Left ventricle myocardium superior (tissue), 1 donor: ENCODE measurements at regions not wholly inside any gene's neighbourhood (a gene's known extent, or its start where the extent isn't known, plus 50 kb on each side); places are given as distances from the start of the nearest gene placed in this dataset.
A peak's percentile ranks its signal among the peaks of the same experiment; 100 is the strongest.
"Not testable (repeated sequence)": the region's sequence is repeated elsewhere in the genome, so short reads cannot be mapped to it uniquely, and the experiment has no call there.

Source experiments
- ATAC-seq: fragments of 200-7000 bp; cut with Tn5 transposase; one replicate; pipeline ENCODE4 v1.9.1; 2020; ENCODE audit warnings: mild to moderate bottlenecking, moderate library complexity
- DNase-seq: peaks from one replicate; pipeline ENCODE4 v3.0.0-alpha.2; 2020
- intact Hi-C: fragments of 100-400 bp; cut with micrococcal nuclease; formaldehyde crosslinking; loops from one replicate; pipeline ENCODE4 v1.11.0; 2022
- donor health status: DM: no; HTN: yes; CAD: no; lungs with severe emphysema.

- intact Hi-C loops, result no loop called here
- no peak for ATAC-seq
- no peak for DNase-seq
These were observed 838.8 kb upstream of the ADAMTS5 start for GRCh38 chr21:27805696-27806095.

DNA sequence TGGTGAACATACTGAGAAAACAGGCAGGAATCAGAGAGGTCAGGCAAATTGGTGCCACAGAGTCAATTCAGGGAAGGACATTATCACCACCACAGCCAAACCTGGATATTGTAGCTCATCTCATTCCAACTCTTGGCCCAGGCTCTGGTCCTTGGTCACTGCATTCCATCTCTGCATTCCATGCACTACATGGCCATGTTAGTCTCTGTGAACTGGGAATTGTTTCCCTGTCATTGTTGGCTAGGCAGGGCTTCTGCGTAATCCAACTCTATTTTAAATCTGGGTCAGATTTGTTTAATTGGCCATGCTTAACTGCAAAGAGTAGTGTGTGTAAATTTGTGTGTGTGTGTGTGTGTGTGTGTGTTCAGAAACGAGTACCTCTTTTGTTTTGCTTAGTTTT lies 837.6 kb upstream of the ADAMTS5 start:
- ATAC-seq, result peak; percentile 75
- intact Hi-C loops, result no loop called here
- DNase-seq, result no peak

DNA sequence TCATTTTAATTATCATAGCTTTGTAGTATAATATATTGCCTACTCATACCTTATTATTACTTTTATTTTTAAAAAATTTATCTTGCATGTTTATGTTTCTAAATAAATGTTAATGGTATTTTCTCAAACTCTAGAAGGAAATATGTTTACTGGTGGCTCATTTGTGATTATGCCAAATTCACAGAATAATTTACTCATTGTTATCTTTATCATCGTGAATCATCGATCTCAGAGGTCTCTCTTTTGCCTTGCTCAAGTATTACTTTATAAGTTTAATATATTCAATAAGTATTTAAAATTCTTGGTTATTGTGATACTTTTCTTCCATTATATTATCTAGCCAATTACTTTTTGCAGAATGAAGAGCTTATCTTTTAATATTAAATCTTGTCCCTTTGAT lies 836.7 kb upstream of the ADAMTS5 start:
- DNase-seq (no peak), ATAC-seq (no peak)
- intact Hi-C loops, result no loop called here

GRCh38 chr21:27802816-27803475 lies 836.1 kb upstream of the ADAMTS5 start:
- ATAC-seq, result no peak
- DNase-seq, result no peak
- intact Hi-C loops, result no loop called here

DNA sequence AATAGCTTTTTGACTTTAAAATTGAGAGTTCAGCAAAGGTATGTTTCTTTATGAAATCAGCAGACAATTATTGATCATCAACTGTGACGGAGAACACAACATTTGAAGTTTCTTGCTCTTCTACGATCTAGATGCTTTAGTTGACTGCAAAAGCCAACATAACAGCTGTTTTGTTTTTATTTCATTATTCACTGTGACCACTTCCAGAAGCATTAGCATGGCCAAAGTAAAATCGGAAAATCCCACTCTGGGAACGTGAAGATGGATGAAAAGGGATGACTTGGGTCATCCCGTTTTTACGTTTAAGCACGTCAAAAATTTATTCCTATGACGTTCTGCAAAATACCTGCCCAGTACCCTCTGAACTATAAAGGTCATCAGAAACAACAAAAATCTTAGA lies 833.0 kb upstream of the ADAMTS5 start:
- DNase-seq (no peak), ATAC-seq (no peak)
- intact Hi-C loops, result no loop called here

GRCh38 chr21:27796106-27796505 lies 829.2 kb upstream of the ADAMTS5 start:
- intact Hi-C loops, result no loop called here
- no peak for DNase-seq
- no peak for ATAC-seq

DNA sequence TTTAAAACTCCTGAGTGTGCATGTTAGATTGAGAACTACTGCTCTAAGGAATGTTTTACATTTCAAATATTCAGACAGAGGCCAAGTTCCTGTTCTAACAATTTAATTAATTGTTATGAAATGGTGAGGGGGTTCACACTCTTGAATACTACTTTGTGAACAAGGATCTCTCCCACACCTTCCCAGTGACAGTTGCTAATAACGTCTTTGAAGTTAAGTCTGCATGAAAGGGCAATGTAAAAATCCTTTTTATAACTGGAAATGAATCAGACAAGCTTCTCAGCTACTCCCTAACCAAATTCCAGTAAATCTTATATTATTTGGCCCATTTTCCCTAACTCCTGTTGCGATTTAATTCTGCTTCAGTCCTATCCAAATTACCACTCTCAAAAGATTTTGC lies 828.5 kb upstream of the ADAMTS5 start:
- no peak for DNase-seq
- intact Hi-C loops, result no loop called here
- ATAC-seq, result no peak

GRCh38 chr21:27793901-27794300 lies 827.0 kb upstream of the ADAMTS5 start:
- DNase-seq (no peak), ATAC-seq (no peak)
- intact Hi-C loops, result no loop called here

- DNase-seq, result no peak
- intact Hi-C loops, result no loop called here
- no peak for ATAC-seq
These were observed 820.2 kb upstream of the ADAMTS5 start for GRCh38 chr21:27787046-27787445.

DNA sequence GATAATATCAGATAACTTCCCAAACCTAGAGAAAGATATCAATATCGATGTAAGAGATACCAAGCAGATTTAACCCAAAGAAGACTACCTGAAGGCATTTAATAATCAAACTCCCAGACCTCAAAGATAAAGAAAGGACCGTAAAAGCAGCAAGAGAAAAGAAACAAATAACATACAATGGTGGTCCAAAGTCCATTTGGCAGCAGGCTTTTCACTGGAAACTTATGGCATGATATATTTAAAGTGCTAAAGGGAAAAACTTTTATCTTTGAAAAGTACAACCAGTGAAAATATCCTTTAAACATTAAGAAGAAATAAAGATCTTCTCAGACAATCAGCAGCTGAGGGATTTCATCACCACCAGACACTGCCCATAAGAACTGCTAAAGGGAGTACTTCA lies 812.7 kb upstream of the ADAMTS5 start:
- ATAC-seq (no peak), DNase-seq (no peak)
- intact Hi-C loops, result no loop called here

DNA sequence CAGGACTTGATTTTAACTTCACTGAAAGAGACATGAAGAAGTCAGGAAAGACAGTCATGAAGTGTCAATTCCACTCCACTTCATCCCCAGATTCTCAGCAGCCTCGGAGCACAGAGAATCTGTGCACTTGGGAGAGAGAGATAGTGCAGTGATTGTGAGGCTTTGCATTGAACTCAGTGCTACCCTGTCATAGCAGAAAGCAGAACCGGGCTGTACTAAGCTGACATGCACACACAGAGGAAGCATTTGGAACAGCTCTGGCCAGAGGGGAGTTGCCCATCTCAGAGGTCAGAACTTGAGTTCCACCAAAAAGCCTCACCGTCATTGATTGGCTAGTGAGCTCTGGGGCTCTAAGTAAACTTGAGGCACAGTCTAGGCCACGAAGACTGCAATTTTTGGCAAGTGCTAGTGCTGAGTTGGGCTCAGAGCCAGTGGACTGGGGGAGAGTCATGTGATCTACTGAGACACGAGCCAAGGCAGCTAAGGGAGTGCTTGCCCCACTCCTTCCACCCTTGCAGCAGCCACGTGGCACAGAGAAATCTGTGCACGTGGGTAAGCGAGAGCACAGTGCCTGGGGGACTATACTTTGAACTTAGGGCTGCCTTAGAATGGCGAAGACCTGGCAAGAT lies 810.2 kb upstream of the ADAMTS5 start:
- peak; percentile 40 for DNase-seq
- intact Hi-C loops, result no loop called here
- peak; percentile 59 for ATAC-seq

- DNase-seq, result no peak
- no peak for ATAC-seq
- intact Hi-C loops, result no loop called here
These were observed 805.9 kb upstream of the ADAMTS5 start for GRCh38 chr21:27772816-27773215.

DNA sequence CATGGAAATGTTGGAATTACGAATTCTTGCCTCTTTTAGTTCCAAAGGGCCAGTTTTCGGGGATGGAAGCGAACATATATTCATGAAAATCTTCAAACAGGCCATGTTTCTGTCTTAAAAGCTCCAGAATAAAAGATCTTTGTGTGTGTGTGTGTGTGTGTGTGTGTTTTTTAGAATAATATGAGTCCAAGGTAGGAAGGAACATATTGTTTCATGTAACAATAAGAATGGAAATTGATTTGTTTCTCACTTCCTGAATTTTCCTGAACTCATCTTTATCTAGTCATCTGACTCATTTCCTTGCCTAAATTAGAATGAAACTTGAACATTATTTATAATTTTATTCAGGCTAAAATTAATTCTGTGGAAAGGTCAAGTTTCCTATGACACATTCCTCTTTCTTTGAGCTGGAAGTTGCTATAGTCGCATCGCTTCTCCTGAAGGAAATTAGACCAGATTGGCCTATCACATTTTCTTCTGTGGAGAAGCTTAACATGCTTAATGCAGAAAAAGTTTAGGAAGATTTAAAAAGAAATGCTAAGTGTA lies 805.1 kb upstream of the ADAMTS5 start:
- intact Hi-C loops, result no loop called here
- no peak for ATAC-seq
- no peak for DNase-seq

- intact Hi-C loops, result no loop called here
- DNase-seq, result no peak
- no peak for ATAC-seq
These were observed 802.9 kb upstream of the ADAMTS5 start for GRCh38 chr21:27769763-27770162.

- intact Hi-C loops, ATAC-seq, DNase-seq: not testable (repeated sequence)
These were observed 801.3 kb upstream of the ADAMTS5 start for GRCh38 chr21:27768046-27768637.

- intact Hi-C loops, result no loop called here
- DNase-seq, result no peak
- no peak for ATAC-seq
These were observed 797.2 kb upstream of the ADAMTS5 start for GRCh38 chr21:27764056-27764455.

- intact Hi-C loops, result no loop called here
- DNase-seq, result no peak
- ATAC-seq, result no peak
These were observed 794.7 kb upstream of the ADAMTS5 start for GRCh38 chr21:27761623-27762022.

- no peak for ATAC-seq
- DNase-seq, result no peak
- intact Hi-C loops, result no loop called here
These were observed 792.9 kb upstream of the ADAMTS5 start for GRCh38 chr21:27759820-27760219.

- intact Hi-C loops, result no loop called here
- ATAC-seq (peak; percentile 70), DNase-seq (peak; percentile 42)
These were observed 792.3 kb upstream of the ADAMTS5 start for GRCh38 chr21:27759091-27759659.

DNA sequence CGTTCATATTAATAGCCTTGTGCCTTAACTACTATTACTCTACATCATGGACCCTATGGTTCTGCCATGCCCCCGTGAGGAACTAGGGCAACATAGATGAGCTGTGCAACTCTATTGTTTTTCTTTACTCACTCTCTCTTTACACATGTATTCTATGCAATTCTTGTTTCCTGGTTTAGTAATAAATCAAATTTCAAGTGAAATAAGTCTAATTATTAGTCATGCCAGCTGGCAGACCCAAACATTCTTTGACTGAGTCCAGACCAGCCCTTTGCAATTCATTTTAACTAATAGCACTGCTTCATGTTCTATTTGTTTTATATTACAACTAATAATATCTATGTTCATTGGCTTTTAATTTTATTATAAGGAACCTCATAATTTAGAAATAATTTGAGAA lies 789.3 kb upstream of the ADAMTS5 start:
- DNase-seq, result no peak
- ATAC-seq, result no peak
- intact Hi-C loops, result no loop called here
